CD14-positive monocyte (primary cell): ENCODE measurements at regions not wholly inside any gene's neighbourhood (a gene's known extent, or its start where the extent isn't known, plus 50 kb on each side); places are given as distances from the start of the nearest gene placed in this dataset.

Experiments
- DNase-seq, 3 donors: peaks; one replicate each; pipeline ENCODE4 v3.0.0-alpha.2; 2011 to 2022
- H2AFZ ChIP-seq: 2 replicates; pipeline ENCODE4 v1.6.0; 2012; ENCODE audit warnings: mild to moderate bottlenecking, low read depth, low read length, inconsistent platforms; ENCODE audit not compliant: insufficient read depth, poor library complexity, severe bottlenecking
- H3K27ac ChIP-seq, 2 donors: 1 replicate in 1 of 2; 2 replicates in 1 of 2; pipeline ENCODE4 v1.5.1; 2012 to 2013; ENCODE audit warnings: low read length in 2 of 2, control low read depth in 1 of 2, inconsistent platforms in 1 of 2, low read depth in 1 of 2, mild to moderate bottlenecking in 1 of 2
- H3K27me3 ChIP-seq, 2 donors: one replicate each; pipeline versions ENCODE4 v1.6.0 to v1.6.1; 2011 to 2013; ENCODE audit warnings: low read length in 2 of 2; ENCODE audit not compliant: control insufficient read depth in 2 of 2, insufficient read depth in 2 of 2
- H3K36me3 ChIP-seq, 2 donors: replicated peaks in 1 of 2; 1 replicate in 1 of 2; 2 replicates in 1 of 2; pipeline versions ENCODE4 v1.5.1 to v1.6.1; 2012 to 2013; ENCODE audit warnings: low read length in 2 of 2, control low read depth in 1 of 2, inconsistent platforms in 1 of 2, mild to moderate bottlenecking in 1 of 2; ENCODE audit not compliant: insufficient read depth in 2 of 2, control insufficient read depth in 1 of 2
- H3K4me1 ChIP-seq, 2 donors: 1 replicate in 1 of 2; 2 replicates in 1 of 2; pipeline versions ENCODE4 v1.5.1 to v1.6.1; 2012 to 2013; ENCODE audit warnings: low read length in 2 of 2, control low read depth in 1 of 2, inconsistent platforms in 1 of 2, mild to moderate bottlenecking in 1 of 2, moderate library complexity in 1 of 2; ENCODE audit not compliant: insufficient read depth in 2 of 2, control insufficient read depth in 1 of 2
- H3K4me2 ChIP-seq: replicated peaks from 2 replicates; pipeline ENCODE3; 2012; ENCODE audit warnings: low read length, moderate library complexity, mild to moderate bottlenecking; ENCODE audit not compliant: poor library complexity, severe bottlenecking; ENCODE audit errors: extremely low read depth
- H3K4me3 ChIP-seq, 3 experiments: fragments of 200-600 bp in 1 of 3; sonication (generic) in 1 of 3; replicated peaks in 1 of 3; 1 replicate in 2 of 3; 2 replicates in 1 of 3; pipeline ENCODE4 v1.5.1; 2011 to 2013; ENCODE audit warnings: low read length in 3 of 3, mild to moderate bottlenecking in 3 of 3, control low read depth in 2 of 3, low read depth in 2 of 3, inconsistent platforms in 1 of 3, moderate library complexity in 1 of 3
- H3K79me2 ChIP-seq: 2 replicates; pipeline ENCODE4 v1.6.0; 2012; ENCODE audit warnings: mild to moderate bottlenecking, control low read depth, inconsistent platforms, low read length, moderate library complexity; ENCODE audit not compliant: insufficient read depth
- H3K9ac ChIP-seq: 2 replicates; pipeline ENCODE4 v1.6.0; 2017; ENCODE audit warnings: low read length, mild to moderate bottlenecking; ENCODE audit not compliant: insufficient read depth, poor library complexity, severe bottlenecking
- H3K9me3 ChIP-seq, 2 donors: replicated peaks in 1 of 2; 1 replicate in 1 of 2; 2 replicates in 1 of 2; pipeline versions ENCODE4 v1.5.1 to v1.6.1; 2012 to 2013; ENCODE audit warnings: low read length in 2 of 2, control low read depth in 1 of 2; ENCODE audit not compliant: control insufficient read depth in 1 of 2, insufficient read depth in 1 of 2
- H4K20me1 ChIP-seq: 2 replicates; pipeline ENCODE4 v1.6.0; 2012; ENCODE audit warnings: mild to moderate bottlenecking, low read length, control low read depth, moderate library complexity; ENCODE audit not compliant: insufficient read depth
- H3K27ac Mint-ChIP-seq, 7 donors: one replicate each; pipeline ENCODE4 v1.8.0; 2020; ENCODE audit warnings: mild to moderate bottlenecking in 7 of 7, mixed read lengths in 7 of 7, moderate library complexity in 6 of 7, inconsistent platforms in 2 of 7
- H3K27me3 Mint-ChIP-seq, 3 donors: one replicate each; pipeline ENCODE4 v1.8.0; 2021 to 2022; ENCODE audit warnings: low read depth in 3 of 3, mild to moderate bottlenecking in 3 of 3, mixed read lengths in 3 of 3, moderate library complexity in 3 of 3, inconsistent platforms in 1 of 3
- H3K36me3 Mint-ChIP-seq, 2 donors: one replicate each; pipeline ENCODE4 v1.8.0; 2020; ENCODE audit warnings: mixed read lengths in 2 of 2, inconsistent platforms in 1 of 2, mild to moderate bottlenecking in 1 of 2
- H3K4me1 Mint-ChIP-seq: one replicate; pipeline ENCODE4 v1.8.0; 2020; ENCODE audit warnings: mild to moderate bottlenecking, mixed read lengths
- H3K4me3 Mint-ChIP-seq, 2 donors: one replicate each; pipeline ENCODE4 v1.8.0; 2020; ENCODE audit warnings: mild to moderate bottlenecking in 2 of 2, mixed read lengths in 2 of 2, moderate library complexity in 1 of 2
- H3K9me3 Mint-ChIP-seq, 7 donors: one replicate each; pipeline ENCODE4 v1.8.0; 2020 to 2022; ENCODE audit warnings: mixed read lengths in 7 of 7, mild to moderate bottlenecking in 6 of 7, moderate library complexity in 6 of 7, inconsistent platforms in 2 of 7
- WGBS: methylation state at CpG from one replicate; pipeline ENCODE4 v1.1.5; 2013; ENCODE audit warnings: missing lambda C conversion rate; ENCODE audit not compliant: insufficient coverage; 5-methylcytosine and 5-hydroxymethylcytosine counted together
- intact Hi-C, 2 donors: fragments of 100-400 bp; cut with micrococcal nuclease; formaldehyde crosslinking; loops; one replicate each; pipeline versions ENCODE4 v1.15.0 to v1.15.1; 2023
- TF ChIP-seq, protein P1 (sequence below): fragments of 200-600 bp; IDR thresholded peaks from one replicate; pipeline ENCODE4 v1.8.0; 2022; ENCODE audit warnings: antibody characterized with exemption, mild to moderate bottlenecking

DNA sequence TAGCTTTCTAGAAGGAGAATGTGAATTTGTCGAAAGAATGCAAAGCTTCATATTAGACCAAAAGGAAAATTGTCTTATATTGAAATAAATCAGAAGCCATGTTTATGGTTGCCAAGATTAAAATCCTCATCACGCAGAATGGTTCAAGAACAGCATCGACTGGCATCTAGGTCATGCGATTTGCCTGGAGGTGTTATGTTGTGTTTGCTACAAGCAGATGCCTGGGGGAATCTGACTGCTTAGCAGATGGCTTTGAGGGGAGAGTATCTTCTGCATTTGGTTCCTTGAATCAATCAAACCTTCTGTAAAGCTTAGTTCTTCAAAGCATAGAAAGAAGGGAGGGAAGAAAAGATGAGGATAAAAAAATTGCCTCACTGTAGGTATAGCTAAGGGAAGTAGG, 585.8 kb downstream of the QKI start:
- H3K36me3 ChIP-seq, result no peaks in the 10 kb centered on the region
- Mint-ChIP-seq H3K36me3 (no peaks in the 10 kb centered on the region), H3K9me3 (peaks cover 0 to 6% (median 2%) of the 10 kb centered on the region in 7 donors), H3K4me3 (no peak overlapping the region), H3K4me1 (no peaks in the 10 kb centered on the region), H3K27me3 (peaks cover 0 to 2% (median 0%) of the 10 kb centered on the region in 3 donors), H3K27ac (no peak overlapping the region)
- no peak for DNase-seq
- H3K9me3 ChIP-seq, result peaks cover 0 to 5% of the 10 kb centered on the region in 2 donors
- no peak overlapping the region for H3K27ac ChIP-seq
- H3K4me2 ChIP-seq, result no peak overlapping the region
- TF ChIP-seq, protein P1, sequence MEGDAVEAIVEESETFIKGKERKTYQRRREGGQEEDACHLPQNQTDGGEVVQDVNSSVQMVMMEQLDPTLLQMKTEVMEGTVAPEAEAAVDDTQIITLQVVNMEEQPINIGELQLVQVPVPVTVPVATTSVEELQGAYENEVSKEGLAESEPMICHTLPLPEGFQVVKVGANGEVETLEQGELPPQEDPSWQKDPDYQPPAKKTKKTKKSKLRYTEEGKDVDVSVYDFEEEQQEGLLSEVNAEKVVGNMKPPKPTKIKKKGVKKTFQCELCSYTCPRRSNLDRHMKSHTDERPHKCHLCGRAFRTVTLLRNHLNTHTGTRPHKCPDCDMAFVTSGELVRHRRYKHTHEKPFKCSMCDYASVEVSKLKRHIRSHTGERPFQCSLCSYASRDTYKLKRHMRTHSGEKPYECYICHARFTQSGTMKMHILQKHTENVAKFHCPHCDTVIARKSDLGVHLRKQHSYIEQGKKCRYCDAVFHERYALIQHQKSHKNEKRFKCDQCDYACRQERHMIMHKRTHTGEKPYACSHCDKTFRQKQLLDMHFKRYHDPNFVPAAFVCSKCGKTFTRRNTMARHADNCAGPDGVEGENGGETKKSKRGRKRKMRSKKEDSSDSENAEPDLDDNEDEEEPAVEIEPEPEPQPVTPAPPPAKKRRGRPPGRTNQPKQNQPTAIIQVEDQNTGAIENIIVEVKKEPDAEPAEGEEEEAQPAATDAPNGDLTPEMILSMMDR, result no peak
- H3K4me1 ChIP-seq, result no peaks in the 10 kb centered on the region
- 100% methylated on average over 1 of the region's 4 CpGs for WGBS
- H3K4me3 ChIP-seq, result no peak overlapping the region
- H4K20me1 ChIP-seq, result no peaks in the 10 kb centered on the region
- no peak overlapping the region for H3K9ac ChIP-seq
- no peak overlapping the region for H2AFZ ChIP-seq
- intact Hi-C loops, result no loop called here
- no peaks in the 10 kb centered on the region for H3K79me2 ChIP-seq
- no peaks in the 10 kb centered on the region for H3K27me3 ChIP-seq

DNA sequence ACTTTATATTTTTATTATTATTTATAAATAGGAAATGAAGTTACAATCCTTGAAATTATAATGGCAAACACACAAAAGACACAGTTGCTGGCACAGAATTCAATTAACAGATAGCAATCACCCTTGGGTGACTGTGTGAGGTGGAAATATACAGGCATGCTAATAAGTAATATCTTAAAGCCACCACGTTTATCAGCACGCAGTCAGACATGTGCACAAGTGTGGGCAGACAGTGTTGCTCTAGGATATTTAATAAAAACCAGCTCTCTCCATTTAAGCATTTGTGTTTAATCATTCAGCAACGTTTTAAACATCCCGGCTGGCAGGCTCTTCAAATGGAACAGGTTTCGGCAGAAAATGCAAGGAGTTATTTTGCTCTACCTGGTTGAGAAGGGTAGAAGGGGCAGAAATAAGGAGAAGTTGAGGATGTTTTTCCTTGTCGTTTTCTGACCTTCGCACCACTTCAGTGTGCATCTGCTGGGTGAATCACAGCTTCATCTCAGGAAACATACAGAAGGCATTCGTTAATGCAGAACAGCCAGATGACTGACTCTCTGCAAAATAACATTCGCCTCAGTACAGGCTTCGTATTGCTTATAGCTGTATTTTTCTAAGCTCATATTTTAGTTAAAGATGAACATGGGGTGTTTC, 585.1 kb downstream of the QKI start:
- no peak overlapping the region for H2AFZ ChIP-seq
- no peak overlapping the region for H3K27ac Mint-ChIP-seq
- H3K9me3 Mint-ChIP-seq, result peaks cover 0 to 6% (median 2%) of the 10 kb centered on the region in 7 donors
- peaks cover 0 to 5% of the 10 kb centered on the region in 2 donors for H3K9me3 ChIP-seq
- peaks cover 0 to 2% (median 0%) of the 10 kb centered on the region in 3 donors for H3K27me3 Mint-ChIP-seq
- no peak overlapping the region for H3K4me3 ChIP-seq
- 100% methylated on average over 2 of the region's 10 CpGs for WGBS
- no peaks in the 10 kb centered on the region for H3K4me1 ChIP-seq
- H3K27me3 ChIP-seq, result no peaks in the 10 kb centered on the region
- H3K36me3 Mint-ChIP-seq, result no peaks in the 10 kb centered on the region
- no peak overlapping the region for H3K9ac ChIP-seq
- no peak overlapping the region for H3K4me3 Mint-ChIP-seq
- no peak overlapping the region for H3K27ac ChIP-seq
- DNase-seq, result no peak
- intact Hi-C loops, result no loop called here
- TF ChIP-seq, protein P1, result no peak
- H3K4me1 Mint-ChIP-seq, result no peaks in the 10 kb centered on the region
- H4K20me1 ChIP-seq, result no peaks in the 10 kb centered on the region
- H3K79me2 ChIP-seq, result no peaks in the 10 kb centered on the region
- H3K4me2 ChIP-seq, result no peak overlapping the region
- H3K36me3 ChIP-seq, result no peaks in the 10 kb centered on the region
